ENCODE measurements at regions not wholly inside any gene's neighbourhood (a gene's known extent, or its start where the extent isn't known, plus 50 kb on each side); places are given as distances from the start of the nearest gene placed in this dataset.

GRCh38 chr5:72723581-72723980 is 92.9 kb upstream of the TNPO1 start:
- no peak for TF ChIP-seq CTCF (IDR thresholded peaks at IDR 0.05)
- TF ChIP-seq EP300 (IDR thresholded peaks at IDR 0.05) = no peak
- TF ChIP-seq POLR2AphosphoS5 (IDR thresholded peaks at IDR 0.05) = no peak
- TF ChIP-seq POLR2A (IDR thresholded peaks at IDR 0.05) = no peak

Measured in gastroesophageal sphincter (tissue), 3 donors.